ENCODE measurements at regions not wholly inside any gene's neighbourhood (a gene's known extent, or its start where the extent isn't known, plus 50 kb on each side); places are given as distances from the start of the nearest gene placed in this dataset.

DNA sequence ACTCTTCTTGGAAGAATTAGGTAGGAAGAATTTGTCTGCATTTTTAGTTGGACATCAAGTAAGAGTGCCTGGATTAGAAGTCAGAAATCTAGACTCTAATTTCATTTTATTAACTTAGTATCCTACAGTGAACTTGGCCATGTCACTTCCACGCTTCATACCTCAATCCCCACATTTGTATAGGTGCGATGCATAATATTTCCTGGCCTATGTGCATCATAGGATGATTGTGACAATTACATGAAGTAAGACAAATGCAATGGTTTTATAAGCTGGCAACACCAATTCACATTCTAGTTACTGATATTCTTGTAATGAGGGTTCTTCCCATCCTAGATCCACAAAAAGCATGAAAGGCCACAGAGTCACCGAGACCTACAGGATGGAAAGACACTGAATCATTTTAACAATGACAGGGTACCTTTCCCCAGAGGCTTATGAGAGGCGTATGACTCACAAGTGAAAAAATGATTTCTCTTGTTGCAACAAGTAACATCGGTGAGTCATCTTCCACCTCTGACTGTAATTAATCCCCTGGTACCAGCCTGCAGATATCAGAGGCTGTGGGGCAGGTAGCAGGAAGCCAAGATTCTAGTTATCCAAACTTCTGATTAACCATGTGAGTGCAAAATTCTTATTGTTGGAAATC lies 56.0 kb upstream of the OR5AK2 start:
- DNase-seq: no peak

GRCh38 chr11:56923116-56923515 lies 65.6 kb upstream of the OR5AK2 start:
- no peak for DNase-seq

DNA sequence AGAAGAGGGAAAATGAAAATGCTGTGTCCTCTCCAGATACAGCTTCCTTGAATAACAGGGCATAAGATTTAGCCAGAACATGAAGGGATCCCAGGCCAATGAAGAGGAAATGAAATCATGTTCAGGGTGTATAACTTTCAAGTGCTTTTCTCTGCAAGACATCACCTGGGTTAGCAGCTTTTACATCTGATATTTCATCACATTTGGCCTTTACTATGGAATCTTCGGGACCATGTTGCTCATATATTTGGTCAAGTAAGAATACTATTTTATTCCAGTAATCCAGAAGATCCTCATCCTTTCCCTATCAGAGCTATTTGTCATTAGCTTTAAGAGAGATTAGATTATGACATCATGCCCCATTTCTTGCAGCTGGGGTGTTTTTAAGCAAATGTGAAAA lies 66.3 kb upstream of the OR5AK2 start:
- DNase-seq: no peak

GRCh38 chr11:56917708-56918400 lies 70.9 kb upstream of the OR5AK2 start:
- DNase-seq: no peak

- DNase-seq: no peak
Observed at GRCh38 chr11:56916587-56916986, 72.1 kb upstream of the OR5AK2 start.

- no peak for DNase-seq
Observed at GRCh38 chr11:56916162-56916561, 72.6 kb upstream of the OR5AK2 start.

- peak in 2 of 4 experiments; percentile 5 to 11 for DNase-seq
Observed at GRCh38 chr11:56911312-56911711, 77.4 kb upstream of the OR5AK2 start.

DNA sequence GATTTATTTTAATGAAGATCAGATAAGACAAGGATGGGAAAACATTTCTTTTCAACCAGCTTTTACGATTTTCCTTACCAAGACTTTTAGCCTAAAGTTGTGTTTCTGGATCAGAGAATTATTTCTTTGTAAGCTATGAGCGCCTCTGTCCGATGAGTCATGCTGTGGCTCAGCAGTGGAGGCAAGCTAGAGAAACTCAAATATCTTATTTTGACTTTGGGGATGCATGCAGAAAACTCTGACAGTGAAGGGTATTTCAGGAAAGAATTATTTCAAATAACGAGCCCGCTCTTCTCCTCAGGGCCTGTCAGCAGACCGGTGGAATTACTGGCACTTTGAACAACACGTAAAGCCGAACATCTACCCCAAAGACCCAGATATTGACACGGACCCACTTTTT lies 77.9 kb upstream of the OR5AK2 start:
- DNase-seq: no peak

DNA sequence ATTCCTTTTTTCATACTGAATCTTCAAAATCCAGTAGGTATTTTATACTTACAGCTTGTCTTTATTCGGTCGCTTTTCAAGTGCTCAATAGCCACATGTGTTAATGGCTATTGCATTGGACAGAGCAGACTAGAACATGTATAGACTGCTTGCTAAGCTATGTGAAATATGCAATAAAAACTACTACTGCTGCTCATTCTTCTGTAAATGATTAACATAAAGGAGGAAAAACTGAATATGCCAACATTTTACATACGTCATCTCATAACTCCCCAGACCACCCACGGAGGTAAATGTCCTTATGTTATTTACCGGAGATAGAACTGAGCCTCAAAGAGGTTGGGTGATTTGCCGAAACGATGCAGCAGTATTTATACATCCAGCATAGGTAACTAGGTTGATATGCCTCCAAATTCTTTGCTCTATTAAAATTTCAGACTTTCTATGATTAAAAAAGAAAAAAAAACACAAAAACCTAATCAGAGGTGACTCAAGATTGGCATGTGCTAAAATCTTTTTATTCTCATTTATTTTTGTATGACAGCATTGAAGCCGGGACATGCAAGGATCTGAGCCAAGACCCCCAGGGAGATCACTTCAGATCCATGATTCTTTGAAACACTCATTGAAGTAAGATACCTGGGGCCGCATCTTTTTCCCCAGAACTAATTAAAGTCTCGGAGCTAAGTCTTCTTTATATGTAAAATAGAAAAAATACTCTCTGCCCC lies 78.5 kb upstream of the OR5AK2 start:
- DNase-seq: no peak

DNA sequence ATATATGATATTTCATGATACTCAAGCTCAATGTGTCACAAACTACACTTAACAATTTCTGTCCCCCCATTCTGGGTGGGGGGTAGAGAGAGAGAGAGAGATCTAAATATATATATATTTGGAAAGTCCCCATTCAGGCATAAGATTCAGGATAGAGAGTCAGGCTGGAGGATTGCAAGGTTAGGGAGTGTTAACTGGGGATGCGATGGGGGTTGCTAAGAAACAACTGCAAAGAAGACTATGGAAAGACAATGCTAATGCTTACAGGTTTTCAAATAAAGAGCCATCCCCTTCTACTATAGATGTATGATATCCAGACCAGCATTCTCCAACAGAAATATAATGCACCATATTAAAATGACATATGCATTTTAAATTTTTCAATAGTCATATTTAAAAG lies 79.2 kb upstream of the OR5AK2 start:
- no peak for DNase-seq

- DNase-seq: no peak
Observed at GRCh38 chr11:56909080-56909479, 79.6 kb upstream of the OR5AK2 start.

DNA sequence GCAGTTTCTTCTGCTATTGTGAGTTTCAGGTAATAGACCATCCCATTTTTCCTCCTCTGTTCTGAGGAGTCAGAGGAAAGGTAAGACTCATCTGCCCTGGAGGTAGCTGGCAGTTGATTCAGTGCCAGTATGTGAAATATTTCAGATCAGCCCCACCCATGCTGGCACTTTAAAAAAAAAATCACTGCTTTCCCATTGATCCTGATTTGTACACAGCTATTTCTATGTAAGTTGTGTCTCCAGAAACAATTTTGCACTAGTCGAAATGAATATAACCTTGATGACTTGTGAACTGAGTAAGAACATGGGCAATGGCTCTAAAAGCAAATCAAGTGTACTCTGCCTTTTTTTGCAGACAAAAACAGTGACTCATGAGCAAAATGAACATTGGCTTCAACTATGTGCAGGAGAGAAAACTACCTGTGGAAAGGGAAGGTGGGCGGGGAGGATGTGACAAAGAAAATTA lies 82.0 kb upstream of the OR5AK2 start:
- DNase-seq: no peak

DNA sequence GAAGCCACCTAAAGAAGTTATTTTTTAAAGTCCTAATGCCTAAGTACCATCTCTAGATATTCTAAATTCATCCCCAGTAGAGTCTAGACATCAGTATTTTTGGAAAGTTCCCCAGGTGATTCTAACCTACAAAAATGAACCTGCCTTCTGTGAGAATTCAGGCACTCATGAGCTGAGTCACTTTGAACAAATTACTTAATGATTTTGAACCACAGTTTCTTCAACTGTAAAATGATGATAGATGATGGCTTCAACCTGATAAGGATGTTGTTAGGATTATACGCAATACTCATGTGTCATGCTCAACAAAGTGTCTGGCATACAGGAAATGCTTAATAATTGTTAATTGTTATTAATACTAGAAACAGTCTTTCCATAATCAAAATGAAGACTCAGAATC lies 82.8 kb upstream of the OR5AK2 start:
- DNase-seq: no peak

DNA sequence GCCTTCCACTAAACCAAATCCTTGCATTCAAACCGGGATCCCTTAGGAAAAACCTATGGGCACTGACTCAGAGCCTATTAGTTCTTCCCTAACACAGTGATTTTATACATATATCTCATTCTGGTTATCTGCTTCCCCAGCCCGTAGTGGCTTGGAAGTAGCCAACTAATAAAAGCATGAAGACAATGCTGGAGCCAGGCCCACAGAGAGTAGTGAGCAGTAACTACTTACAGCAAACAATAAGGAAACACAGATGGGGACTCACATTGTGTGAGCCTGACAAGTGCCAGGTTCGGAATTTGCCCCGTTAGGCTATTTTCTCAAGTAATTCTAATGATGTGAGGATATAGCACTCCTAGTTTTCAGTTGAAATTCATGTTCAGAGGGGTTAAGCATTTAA lies 83.3 kb upstream of the OR5AK2 start:
- DNase-seq: no peak

- no peak for DNase-seq
Observed at GRCh38 chr11:56898856-56899255, 89.9 kb upstream of the OR5AK2 start.

DNA sequence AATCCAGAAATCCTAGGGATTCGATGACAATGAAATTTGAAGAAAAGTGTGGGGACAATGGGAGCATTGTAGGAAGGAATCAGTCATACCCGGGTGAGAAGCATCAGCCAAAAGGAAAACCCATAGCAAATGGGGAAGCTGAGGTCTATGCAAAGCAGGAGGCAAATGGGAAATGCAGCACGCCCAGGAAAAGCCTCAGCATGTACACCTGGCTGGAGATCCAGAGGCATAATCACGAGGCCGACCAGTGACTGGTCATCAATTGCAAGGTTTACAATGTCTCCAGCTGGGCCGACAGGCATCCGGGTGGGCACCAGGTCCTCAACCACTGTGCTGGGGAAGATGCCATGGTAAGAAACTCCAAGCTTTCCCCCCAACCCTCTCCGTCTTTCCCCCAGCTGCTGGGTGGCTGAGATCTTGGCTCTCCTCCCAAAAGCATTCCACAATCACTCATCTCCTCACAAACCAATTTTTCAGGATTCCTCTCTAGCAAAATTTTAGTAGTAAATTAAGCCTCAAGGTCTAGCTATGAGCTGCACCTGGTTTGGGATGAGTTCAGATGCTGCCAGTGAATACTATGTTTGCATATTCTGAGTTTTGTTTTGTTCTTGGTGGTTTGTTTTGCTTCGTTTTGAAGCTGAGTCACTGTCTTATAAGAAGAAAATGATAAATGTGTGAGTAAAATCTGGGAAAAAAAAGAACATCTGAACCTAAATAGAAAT lies 98.0 kb upstream of the OR5AK2 start:
- DNase-seq: no peak

DNA sequence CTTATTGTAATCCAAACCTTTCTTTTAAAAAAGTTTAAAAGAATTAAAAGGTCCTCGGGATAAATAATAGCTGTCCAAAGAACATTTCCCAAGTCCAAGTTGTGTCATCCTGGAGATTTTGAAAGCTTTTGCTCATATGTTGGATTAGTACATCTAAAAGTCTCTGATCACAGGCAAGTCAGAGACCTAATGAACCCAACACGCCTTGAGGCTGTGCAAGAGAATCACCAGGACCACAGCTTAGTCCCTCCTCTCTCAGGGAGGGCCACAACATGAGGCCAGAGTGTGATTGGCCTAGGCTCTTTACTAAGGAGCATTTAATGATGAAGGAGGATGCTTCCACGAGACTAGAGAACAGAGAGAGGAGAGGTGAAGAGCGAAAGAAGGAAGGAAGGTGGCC lies 98.7 kb upstream of the OR5AK2 start:
- no peak for DNase-seq

DNA sequence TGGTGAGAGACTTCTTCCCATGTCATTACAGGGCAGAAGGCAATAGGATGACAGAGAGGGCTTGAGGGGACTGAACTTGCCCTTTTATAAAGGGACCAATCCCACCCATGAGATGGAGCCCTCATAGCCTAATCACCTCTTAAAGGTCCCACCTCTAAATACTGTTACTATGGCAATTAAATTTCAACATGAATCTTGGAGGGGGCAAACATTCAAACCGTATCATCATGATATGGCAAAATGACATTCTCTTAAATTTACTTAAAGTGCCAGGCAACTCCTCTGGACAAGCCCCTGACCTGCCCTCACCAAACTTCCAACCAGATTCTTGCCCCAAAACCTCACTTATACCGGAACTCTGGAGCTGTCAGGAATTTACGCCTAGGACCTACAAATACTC lies 100.8 kb upstream of the OR5AK2 start:
- DNase-seq: no peak

- no peak for DNase-seq
Observed at GRCh38 chr11:56886455-56886854, 102.3 kb upstream of the OR5AK2 start.

DNA sequence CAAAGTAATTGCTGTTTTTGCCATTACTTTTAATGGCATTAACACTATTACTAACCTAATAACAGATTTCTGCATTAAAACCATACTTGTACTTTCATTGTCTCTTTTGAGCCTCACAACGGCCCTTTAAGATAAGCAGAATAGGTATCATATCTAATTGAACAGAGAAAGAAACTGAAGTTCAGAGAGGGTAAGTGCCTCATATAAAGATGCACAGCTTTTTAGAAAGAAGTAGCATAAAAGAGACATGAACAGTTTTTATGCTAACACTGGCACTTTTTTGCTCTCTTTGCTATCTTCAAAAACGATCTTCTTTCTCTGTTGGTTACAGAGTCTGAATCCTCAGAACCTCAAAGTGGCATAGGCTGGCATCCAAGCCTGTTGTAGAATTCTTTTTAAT lies 102.9 kb upstream of the OR5AK2 start:
- DNase-seq: no peak

- no peak for DNase-seq
Observed at GRCh38 chr11:56885177-56885576, 103.5 kb upstream of the OR5AK2 start.

DNA sequence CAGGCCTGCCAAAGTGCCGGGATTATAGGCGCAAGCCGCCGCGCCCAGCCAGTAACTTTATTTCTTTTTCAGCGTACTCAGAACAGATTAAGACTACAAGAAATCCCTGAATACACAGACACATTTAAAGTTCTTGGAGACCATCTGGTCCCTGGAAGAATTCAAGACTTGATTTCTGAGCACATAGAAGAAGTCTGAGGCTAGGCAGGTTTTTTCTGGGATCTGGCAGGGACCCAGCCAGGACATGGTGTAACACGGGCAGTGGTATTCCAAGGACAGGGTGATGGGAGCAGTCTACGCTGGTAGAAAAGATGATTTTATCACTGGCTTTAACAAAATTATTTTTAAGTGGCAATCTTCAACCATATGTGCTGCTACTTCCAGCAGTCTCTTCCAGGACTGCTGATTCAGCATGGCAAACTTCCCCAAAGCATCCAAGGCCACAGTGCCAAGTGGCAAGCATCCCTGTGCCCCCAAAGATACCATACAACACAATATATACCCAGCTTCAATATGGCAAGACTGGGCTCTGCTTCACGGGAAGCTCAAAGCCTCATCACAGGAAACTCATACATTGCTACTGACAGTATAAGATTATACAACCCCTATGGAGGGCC lies 105.2 kb upstream of the OR5AK2 start:
- DNase-seq: no peak

Measured in suppressor macrophage (primary cell).